HG02642 (cell line): ENCODE measurements at regions not wholly inside any gene's neighbourhood (a gene's known extent, or its start where the extent isn't known, plus 50 kb on each side); places are given as distances from the start of the nearest gene placed in this dataset.
"Not testable (repeated sequence)": the region's sequence is repeated elsewhere in the genome, so short reads cannot be mapped to it uniquely, and the experiment has no call there.

ENCODE experiments used
- ATAC-seq: cut with Tn5 transposase; IDR thresholded peaks from one replicate; pipeline ENCODE4 v1.9.1; 2021; ENCODE audit warnings: mild to moderate bottlenecking; ENCODE audit not compliant: unreplicated experiment, poor library complexity

- ATAC-seq: not testable (repeated sequence)
Observed at GRCh38 chr21:32823296-32823695, 51.7 kb upstream of the PAXBP1 start.

GRCh38 chr21:32824950-32825349 lies 53.4 kb upstream of the PAXBP1 start:
- no peak for ATAC-seq

GRCh38 chr21:32826329-32827167 lies 55.0 kb upstream of the PAXBP1 start:
- ATAC-seq: peak; percentile 57

GRCh38 chr21:32828908-32829307 lies 57.4 kb upstream of the PAXBP1 start:
- no peak for ATAC-seq

- no peak for ATAC-seq
Observed at GRCh38 chr21:32829504-32829903, 57.9 kb upstream of the PAXBP1 start.

- not testable (repeated sequence) for ATAC-seq
Observed at GRCh38 chr21:32831779-32832178, 60.2 kb upstream of the PAXBP1 start.

GRCh38 chr21:32834211-32834915 lies 62.8 kb upstream of the PAXBP1 start:
- no peak for ATAC-seq

- no peak for ATAC-seq
Observed at GRCh38 chr21:32834916-32835235, 63.3 kb upstream of the PAXBP1 start.

GRCh38 chr21:32842146-32842545 lies 70.6 kb upstream of the PAXBP1 start:
- no peak for ATAC-seq

- no peak for ATAC-seq
Observed at GRCh38 chr21:32843561-32843960, 72.0 kb upstream of the PAXBP1 start.

GRCh38 chr21:32844076-32844475 lies 72.5 kb upstream of the PAXBP1 start:
- no peak for ATAC-seq

GRCh38 chr21:32844653-32845436 lies 73.3 kb upstream of the PAXBP1 start:
- ATAC-seq: no peak

- ATAC-seq: no peak
Observed at GRCh38 chr21:32858628-32859027, 87.1 kb upstream of the PAXBP1 start.

GRCh38 chr21:32860399-32860798 lies 88.8 kb upstream of the PAXBP1 start:
- ATAC-seq: no peak

- ATAC-seq: no peak
Observed at GRCh38 chr21:32861866-32862265, 90.3 kb upstream of the PAXBP1 start.

- no peak for ATAC-seq
Observed at GRCh38 chr21:32867597-32867996, 96.0 kb upstream of the PAXBP1 start.

- ATAC-seq: no peak
Observed at GRCh38 chr21:32868631-32869454, 97.3 kb upstream of the PAXBP1 start.

- ATAC-seq: no peak
Observed at GRCh38 chr21:32869459-32869858, 97.9 kb upstream of the PAXBP1 start.

GRCh38 chr21:32876426-32876825 lies 104.9 kb upstream of the PAXBP1 start:
- no peak for ATAC-seq

- not testable (repeated sequence) for ATAC-seq
Observed at GRCh38 chr21:32877888-32878287, 106.3 kb upstream of the PAXBP1 start.
